Panc1 (cell line): ENCODE measurements at regions not wholly inside any gene's neighbourhood (a gene's known extent, or its start where the extent isn't known, plus 50 kb on each side); places are given as distances from the start of the nearest gene placed in this dataset.

ENCODE experiments used
- CTCF ChIP-seq: fragments of 450-650 bp; IDR thresholded peaks from 2 replicates; pipeline ENCODE4 v1.5.1; 2017; ENCODE audit warnings: mild to moderate bottlenecking
- POLR2AphosphoS5 ChIP-seq: IDR thresholded peaks from 2 replicates; pipeline ENCODE4 v1.6.1; 2012; ENCODE audit warnings: mild to moderate bottlenecking, low read depth, low read length, moderate library complexity
- REST ChIP-seq, 2 experiments: IDR thresholded peaks; 2 replicates each; pipeline ENCODE4 v1.6.1; 2011 to 2012; ENCODE audit warnings: low read depth in 2 of 2, control low read depth in 1 of 2, low read length in 1 of 2, mild to moderate bottlenecking in 1 of 2, moderate library complexity in 1 of 2; ENCODE audit not compliant: insufficient read depth in 1 of 2
- TCF7L2 ChIP-seq: IDR thresholded peaks from 2 replicates; pipeline ENCODE4 v1.6.1; 2011; ENCODE audit warnings: mild to moderate bottlenecking, low read depth, low read length, inconsistent platforms

GRCh38 chr10:52701647-52702046 lies 70.9 kb downstream of the MBL2 start:
- TF ChIP-seq CTCF: no peak
- no peak for TF ChIP-seq REST (IDR thresholded peaks at IDR 0.05; ENCODE audit: insufficient read depth in 1 of 2, low read depth in 2 of 2, low read length in 1 of 2)
- no peak for TF ChIP-seq TCF7L2
- no peak for TF ChIP-seq POLR2AphosphoS5
